DMS 273 treated with DMSO at 0.1 percent for 48 hours (cell line): ENCODE measurements at regions not wholly inside any gene's neighbourhood (a gene's known extent, or its start where the extent isn't known, plus 50 kb on each side); places are given as distances from the start of the nearest gene placed in this dataset.
A peak's percentile ranks its signal among the peaks of the same experiment; 100 is the strongest.

Source experiments
- DNase-seq: peaks from one replicate; lab custom pipeline; 2025; lab: John Stamatoyannopoulos, UW

DNA sequence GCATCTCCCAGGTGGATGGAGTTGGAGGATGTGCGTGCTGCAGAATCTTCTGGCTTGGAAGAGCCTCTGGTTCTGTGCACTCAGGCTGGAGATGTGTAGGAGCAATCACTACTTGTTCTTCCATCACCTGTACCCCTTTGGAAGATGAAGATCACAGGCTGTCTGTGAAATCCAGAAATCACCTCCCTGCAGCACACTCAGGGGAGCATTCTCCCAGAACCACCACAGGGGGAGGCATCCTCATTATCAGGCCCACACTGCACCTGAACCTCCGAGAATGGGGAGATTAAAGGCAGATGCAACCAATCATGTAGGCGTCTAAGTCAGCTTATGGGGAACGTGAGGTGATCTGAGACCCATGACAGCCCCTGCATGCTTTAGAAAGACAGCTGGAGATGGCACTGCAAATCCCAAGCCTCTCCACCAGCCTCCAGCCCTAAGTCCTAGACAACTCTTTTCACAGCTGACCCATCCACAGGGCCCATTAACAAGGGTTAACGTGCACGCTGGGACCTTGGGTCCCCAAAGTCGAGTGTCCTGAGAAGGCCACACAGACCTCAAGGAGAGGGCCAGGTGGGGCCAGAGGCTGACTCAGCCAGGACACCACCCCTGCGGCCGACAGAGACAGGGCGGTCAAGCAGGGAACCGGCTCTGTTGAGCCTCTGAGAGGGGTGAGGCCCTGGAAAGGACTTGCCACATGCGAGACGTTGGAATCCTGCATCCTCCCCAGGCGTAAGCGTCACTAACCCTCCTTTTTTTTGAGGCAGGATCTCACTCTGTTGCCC is 314.9 kb downstream of the EIPR1 start:
- DNase-seq: no peak

GRCh38 chr2:3060049-3060448 is 317.6 kb downstream of the EIPR1 start:
- DNase-seq: no peak

DNA sequence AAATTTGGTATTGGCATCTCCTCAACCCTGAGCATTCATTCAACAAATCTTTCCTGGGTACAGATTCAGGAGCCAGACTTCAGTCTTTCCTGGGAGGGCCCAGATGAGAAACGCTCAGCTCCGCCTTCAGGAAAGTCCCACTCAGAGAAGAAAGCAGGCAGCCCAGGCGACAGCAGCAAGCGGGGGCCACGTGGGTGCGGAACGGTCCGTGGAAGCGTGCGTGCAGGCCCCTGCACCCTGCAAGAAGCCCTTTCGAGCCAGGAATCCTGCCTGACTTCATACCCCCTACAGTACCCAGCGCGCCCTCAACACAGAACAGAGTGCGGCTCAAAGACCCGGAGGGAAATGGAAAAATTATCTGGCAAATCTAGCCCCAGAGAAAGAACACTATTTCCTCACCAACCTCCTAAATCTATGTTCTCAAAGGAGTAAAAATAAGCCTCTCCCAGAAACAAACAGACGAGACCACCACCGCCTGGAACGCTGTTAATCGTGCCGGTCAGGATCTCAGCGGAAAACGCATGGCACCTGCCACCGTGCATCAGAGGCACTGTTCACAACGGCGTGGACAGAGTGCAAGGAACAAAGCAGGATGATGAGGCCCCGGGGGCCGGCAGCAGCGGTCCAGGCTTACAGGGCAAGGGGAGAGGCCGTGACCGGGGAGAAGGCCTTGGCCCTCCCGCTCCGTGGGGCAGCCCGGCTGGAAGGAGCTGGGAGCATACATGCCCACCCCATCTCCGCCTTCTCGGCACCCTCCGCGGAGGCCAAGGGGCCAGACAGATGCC is 318.3 kb downstream of the EIPR1 start:
- no peak for DNase-seq

- no peak for DNase-seq
Measured at GRCh38 chr2:3054066-3054465, 323.6 kb downstream of the EIPR1 start.

DNA sequence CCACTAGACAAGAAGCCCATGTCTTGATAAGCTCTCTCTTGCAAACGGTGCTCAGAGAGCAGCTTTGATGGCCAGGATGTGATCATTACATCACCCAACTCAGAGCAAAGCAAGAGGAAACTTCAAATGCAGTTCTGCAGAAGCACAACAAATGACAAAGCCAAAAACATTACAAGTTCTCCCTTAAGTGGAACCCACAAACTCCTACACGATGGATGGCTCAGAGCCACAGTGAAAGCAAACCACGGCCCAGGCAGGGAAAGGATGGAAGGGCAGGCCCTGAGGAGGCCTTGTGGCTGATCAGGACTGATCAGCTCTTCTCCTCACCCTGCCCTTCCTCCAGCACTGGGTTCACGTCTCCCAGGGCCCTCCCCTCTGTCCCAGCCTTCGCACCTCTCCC is 326.4 kb downstream of the EIPR1 start:
- DNase-seq: no peak

DNA sequence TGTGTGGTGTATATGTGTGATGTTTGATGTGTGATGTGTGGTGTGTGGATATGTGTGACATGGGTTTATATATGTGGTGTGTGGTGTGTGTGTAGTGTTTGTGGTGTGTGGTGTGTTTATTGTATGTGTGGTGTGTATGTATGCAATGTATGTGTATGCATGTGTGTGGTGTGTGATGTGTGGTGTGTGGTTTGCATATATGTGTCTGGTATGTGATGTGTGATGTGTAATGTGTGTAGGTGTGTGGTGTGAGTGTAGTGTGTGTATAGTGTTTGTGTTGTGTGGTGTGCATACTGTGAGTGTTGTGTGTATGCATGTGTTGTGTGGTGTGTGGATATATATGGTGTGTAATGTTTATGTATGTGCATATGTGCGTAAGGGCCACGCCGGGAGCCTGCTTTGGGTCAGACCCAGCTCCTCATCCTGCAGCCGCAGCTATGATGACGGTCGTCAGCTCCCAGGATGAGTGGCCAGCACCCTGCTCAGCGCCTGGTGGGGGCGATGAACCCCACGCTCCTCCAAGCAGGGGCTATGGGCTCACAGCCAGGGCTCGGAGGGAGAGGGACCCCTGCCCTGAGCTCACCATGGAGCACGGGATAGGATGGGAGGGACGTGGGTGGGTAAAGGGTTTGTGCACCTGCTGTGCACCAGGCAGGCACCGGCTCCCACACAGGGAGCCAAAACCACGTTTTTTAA is 331.3 kb downstream of the EIPR1 start:
- no peak for DNase-seq

- no peak for DNase-seq
Measured at GRCh38 chr2:3045318-3045921, 332.2 kb downstream of the EIPR1 start.

GRCh38 chr2:3044587-3045317 is 332.9 kb downstream of the EIPR1 start:
- no peak for DNase-seq

- DNase-seq: no peak
Measured at GRCh38 chr2:3043726-3044125, 333.9 kb downstream of the EIPR1 start.

- DNase-seq: no peak
Measured at GRCh38 chr2:3042601-3043585, 334.7 kb downstream of the EIPR1 start.

DNA sequence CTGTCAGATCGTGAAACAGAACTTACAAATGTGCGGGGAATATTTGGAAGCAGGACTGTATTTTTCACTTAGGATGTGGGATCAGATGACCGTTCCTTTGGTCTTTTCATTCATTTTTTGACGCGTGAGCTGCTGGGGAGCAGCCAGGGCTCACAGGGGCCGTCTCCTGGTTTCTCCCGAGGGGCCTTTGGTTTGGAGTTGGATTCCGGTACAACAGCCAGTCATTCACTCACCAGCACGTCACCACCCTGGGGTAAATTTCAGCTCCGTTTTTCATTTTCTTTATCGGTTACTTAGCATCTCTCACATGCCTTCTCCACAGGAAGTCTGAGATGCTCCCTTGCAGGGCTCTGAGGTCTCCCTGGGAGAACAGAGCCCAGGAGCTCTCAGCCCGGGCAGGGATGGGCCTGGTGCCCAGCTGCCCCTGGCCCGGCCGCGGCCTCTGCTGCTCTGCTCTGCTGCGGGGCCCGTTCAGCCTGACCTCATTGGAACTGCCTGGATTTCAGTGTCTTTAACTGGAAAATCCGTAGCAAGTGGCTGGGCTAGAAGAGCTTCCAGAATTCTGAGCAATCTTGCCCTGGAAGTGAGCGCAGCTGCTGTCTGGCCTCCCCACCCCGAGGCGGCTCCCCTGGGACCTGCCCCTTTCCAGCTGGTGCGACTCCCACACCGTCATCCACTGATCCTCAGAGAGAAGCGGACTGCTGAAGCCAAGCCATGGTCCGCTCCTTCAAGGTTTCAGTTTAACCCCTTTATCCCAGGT is 335.6 kb downstream of the EIPR1 start:
- DNase-seq: peak; percentile 32

- no peak for DNase-seq
Measured at GRCh38 chr2:3041246-3041645, 336.4 kb downstream of the EIPR1 start.

GRCh38 chr2:3040496-3041140 is 337.0 kb downstream of the EIPR1 start:
- no peak for DNase-seq

DNA sequence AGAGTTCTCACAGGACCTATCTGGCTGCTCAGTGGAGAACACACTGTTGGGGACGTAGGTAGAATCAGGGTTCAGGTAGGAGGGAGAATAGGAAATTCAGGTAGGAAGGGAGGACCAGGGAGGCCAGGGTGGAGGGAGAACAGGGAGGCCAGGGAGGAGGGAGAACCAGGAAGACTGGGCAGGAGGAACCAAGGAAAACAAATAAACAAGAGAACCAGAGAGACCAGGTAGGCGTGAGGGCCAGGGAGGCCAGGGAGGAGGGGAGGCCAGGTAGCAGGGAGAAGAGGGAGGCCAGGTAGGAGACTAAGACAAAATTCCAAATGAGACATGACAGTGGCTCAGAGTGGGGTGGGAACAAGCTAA is 337.6 kb downstream of the EIPR1 start:
- DNase-seq: no peak

- no peak for DNase-seq
Measured at GRCh38 chr2:3039188-3040065, 338.2 kb downstream of the EIPR1 start.

DNA sequence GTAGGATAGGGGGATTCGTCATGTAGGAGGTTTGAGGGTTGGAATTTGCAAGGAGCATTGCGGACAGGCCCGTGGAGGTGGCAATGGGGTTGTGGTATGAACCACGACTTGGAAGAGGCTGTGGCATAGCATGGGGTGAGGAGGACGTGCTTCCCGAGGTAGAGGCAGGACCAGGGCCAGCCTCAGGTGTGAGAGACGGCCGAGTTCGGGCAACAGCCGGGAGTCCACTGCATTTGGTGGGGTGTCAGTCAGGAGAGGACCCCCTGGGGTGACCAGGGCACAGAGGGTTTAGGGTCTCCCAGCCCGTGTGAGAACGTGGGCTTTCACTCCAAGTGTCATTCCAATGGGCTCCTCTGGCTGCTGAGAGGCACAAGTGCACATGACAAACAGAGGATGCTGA is 339.0 kb downstream of the EIPR1 start:
- DNase-seq: no peak

DNA sequence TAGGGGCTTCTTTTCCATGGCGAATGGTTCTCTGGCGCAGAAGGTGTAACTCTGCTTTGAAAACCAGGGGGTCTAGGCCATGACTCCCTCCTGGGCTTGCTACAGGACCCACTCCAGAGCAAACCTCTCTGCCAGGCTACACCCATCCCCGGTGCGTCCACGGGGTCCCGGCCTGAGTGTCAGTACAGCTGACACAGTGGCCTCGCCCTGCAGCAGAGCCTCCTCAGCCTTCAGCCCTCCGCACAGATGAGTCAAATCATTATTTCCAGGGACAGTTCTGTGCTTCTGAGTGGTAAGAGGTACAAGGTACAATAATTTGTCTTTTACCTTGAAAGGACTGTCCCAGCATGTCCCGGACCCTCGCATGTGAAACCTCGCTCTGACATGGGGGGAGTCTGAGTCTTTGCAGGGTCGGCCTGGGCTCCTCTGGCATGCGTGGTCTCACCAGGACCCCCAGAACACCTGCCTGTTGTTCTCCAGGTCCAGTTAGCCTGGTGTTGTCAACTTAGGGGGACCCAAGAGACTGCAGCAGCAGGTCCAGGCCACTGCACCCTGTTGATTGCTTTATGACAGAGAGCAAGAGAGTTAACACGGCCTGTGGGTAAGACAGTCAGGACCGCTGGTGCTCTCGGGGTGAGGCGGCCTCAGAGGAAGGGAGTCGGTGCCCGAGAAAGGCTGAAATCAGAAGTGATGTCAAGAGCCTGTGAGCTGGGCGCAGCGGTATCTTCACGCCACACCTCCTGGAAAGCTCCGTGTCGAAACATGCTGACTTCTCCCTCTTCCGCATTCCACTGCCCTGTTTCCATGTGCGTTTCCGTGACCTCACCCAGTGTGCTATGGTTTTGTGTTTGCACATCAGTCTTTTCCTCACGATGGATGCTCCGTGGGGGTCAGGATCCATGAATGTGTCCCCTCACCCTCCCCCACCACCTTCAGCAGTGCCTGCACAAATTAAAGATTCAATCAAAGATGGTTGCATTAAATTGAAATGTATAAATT is 340.1 kb downstream of the EIPR1 start:
- no peak for DNase-seq
